H9 (cell line): ENCODE measurements at regions not wholly inside any gene's neighbourhood (a gene's known extent, or its start where the extent isn't known, plus 50 kb on each side); places are given as distances from the start of the nearest gene placed in this dataset.

ENCODE experiments used
- DNase-seq: peaks from one replicate; pipeline ENCODE4 v3.0.0-alpha.2; 2017
- H2AFZ ChIP-seq: one replicate; pipeline ENCODE4 v1.6.1; 2013; ENCODE audit warnings: mild to moderate bottlenecking, low read length, control low read depth, moderate library complexity
- H2AK5ac ChIP-seq: 2 replicates; pipeline ENCODE4 v1.6.1; 2013; ENCODE audit warnings: low read length, control low read depth, mixed read lengths; ENCODE audit not compliant: insufficient read length
- H2BK120ac ChIP-seq: one replicate; pipeline ENCODE4 v1.6.1; 2013; ENCODE audit warnings: low read depth, mild to moderate bottlenecking, low read length, control low read depth, inconsistent platforms; ENCODE audit not compliant: poor library complexity, severe bottlenecking
- H2BK12ac ChIP-seq: 2 replicates; pipeline ENCODE4 v1.6.1; 2013; ENCODE audit warnings: low read length, control low read depth, mixed read lengths, low read depth; ENCODE audit not compliant: insufficient read length
- H2BK15ac ChIP-seq: 2 replicates; pipeline ENCODE4 v1.6.1; 2013; ENCODE audit warnings: low read depth, low read length, control low read depth
- H2BK20ac ChIP-seq: one replicate; pipeline ENCODE4 v1.6.1; 2013; ENCODE audit warnings: low read depth, mild to moderate bottlenecking, low read length, control low read depth, inconsistent platforms; ENCODE audit not compliant: poor library complexity, severe bottlenecking
- H2BK5ac ChIP-seq: 2 replicates; pipeline ENCODE4 v1.6.1; 2013; ENCODE audit warnings: low read length, control low read depth, mixed read lengths; ENCODE audit not compliant: insufficient read length
- H3K14ac ChIP-seq: 2 replicates; pipeline ENCODE4 v1.6.1; 2013; ENCODE audit warnings: low read length, control low read depth; ENCODE audit not compliant: insufficient read depth
- H3K18ac ChIP-seq: 2 replicates; pipeline ENCODE4 v1.6.1; 2013; ENCODE audit warnings: low read depth, mild to moderate bottlenecking, mixed read lengths, low read length, control low read depth; ENCODE audit not compliant: insufficient read length
- H3K23ac ChIP-seq: 2 replicates; pipeline ENCODE4 v1.6.1; 2013; ENCODE audit warnings: low read length, control low read depth, mixed read lengths, low read depth; ENCODE audit not compliant: insufficient read length
- H3K23me2 ChIP-seq: 2 replicates; pipeline ENCODE4 v1.6.1; 2013; ENCODE audit warnings: low read depth, mild to moderate bottlenecking, mixed read lengths, low read length, control low read depth; ENCODE audit not compliant: insufficient read length, poor library complexity, severe bottlenecking
- H3K27ac ChIP-seq: 2 replicates; pipeline ENCODE4 v1.5.1; 2013; ENCODE audit warnings: low read length, control low read depth, mixed read lengths, low read depth; ENCODE audit not compliant: insufficient read length
- H3K27me3 ChIP-seq: 2 replicates; pipeline ENCODE4 v1.6.1; 2013; ENCODE audit warnings: low read length, control low read depth, inconsistent platforms; ENCODE audit not compliant: insufficient read depth
- H3K4ac ChIP-seq: 2 replicates; pipeline ENCODE4 v1.6.1; 2013; ENCODE audit warnings: low read depth, mild to moderate bottlenecking, control low read depth, inconsistent platforms, low read length, moderate library complexity
- H3K4me1 ChIP-seq: 2 replicates; pipeline ENCODE4 v1.6.1; 2013; ENCODE audit warnings: low read length, control low read depth, inconsistent platforms; ENCODE audit not compliant: insufficient read depth
- H3K4me2 ChIP-seq: 2 replicates; pipeline ENCODE4 v1.6.1; 2013; ENCODE audit warnings: low read length, control low read depth, mixed read lengths; ENCODE audit not compliant: insufficient read length, insufficient read depth
- H3K56ac ChIP-seq: 2 replicates; pipeline ENCODE4 v1.6.1; 2013; ENCODE audit warnings: low read depth, mild to moderate bottlenecking, mixed read lengths, low read length, control low read depth; ENCODE audit not compliant: insufficient read length
- H3K79me1 ChIP-seq: 2 replicates; pipeline ENCODE4 v1.6.1; 2013; ENCODE audit warnings: low read depth, mild to moderate bottlenecking, moderate library complexity, low read length, control low read depth, inconsistent platforms; ENCODE audit not compliant: insufficient read depth, poor library complexity, severe bottlenecking
- H3K79me2 ChIP-seq: 2 replicates; pipeline ENCODE4 v1.6.1; 2013; ENCODE audit warnings: low read length, control low read depth, inconsistent platforms; ENCODE audit not compliant: insufficient read depth
- H3K9ac ChIP-seq: 2 replicates; pipeline ENCODE4 v1.6.1; 2013; ENCODE audit warnings: low read length, control low read depth, mixed read lengths; ENCODE audit not compliant: insufficient read length; ENCODE audit errors: extremely low read depth
- H3K9me3 ChIP-seq: one replicate; pipeline ENCODE4 v1.6.1; 2013; ENCODE audit warnings: low read depth, low read length, inconsistent platforms; ENCODE audit not compliant: control insufficient read depth
- H3T11ph ChIP-seq: one replicate; pipeline ENCODE4 v1.6.1; 2013; ENCODE audit warnings: mild to moderate bottlenecking, low read length, control low read depth, inconsistent platforms
- H4K20me1 ChIP-seq: one replicate; pipeline ENCODE4 v1.6.1; 2013; ENCODE audit not compliant: control insufficient read depth, insufficient read length, insufficient read depth
- H4K5ac ChIP-seq: 2 replicates; pipeline ENCODE4 v1.6.1; 2013; ENCODE audit warnings: low read depth, mild to moderate bottlenecking, mixed read lengths, low read length, control low read depth; ENCODE audit not compliant: insufficient read length
- H4K8ac ChIP-seq: replicated peaks from 2 replicates; pipeline ENCODE4 v1.6.1; 2013; ENCODE audit warnings: low read length, control low read depth, mixed read lengths, low read depth; ENCODE audit not compliant: insufficient read length
- H4K91ac ChIP-seq: 2 replicates; pipeline ENCODE4 v1.6.1; 2013; ENCODE audit warnings: low read depth, mild to moderate bottlenecking, moderate library complexity, mixed read lengths, low read length, control low read depth; ENCODE audit not compliant: insufficient read length
- H3K27ac Mint-ChIP-seq, 3 experiments: 2 replicates in 2 of 3; 3 replicates in 1 of 3; pipeline ENCODE4 v1.8.0; 2020 to 2021; ENCODE audit warnings: mixed read lengths in 3 of 3, mild to moderate bottlenecking in 1 of 3, moderate library complexity in 1 of 3
- H3K27me3 Mint-ChIP-seq: 2 replicates; pipeline ENCODE4 v1.8.0; 2021; ENCODE audit warnings: low read depth, mild to moderate bottlenecking, moderate library complexity, mixed read lengths
- H3K36me3 Mint-ChIP-seq, 3 experiments: 2 replicates in 2 of 3; 3 replicates in 1 of 3; pipeline ENCODE4 v1.8.0; 2020 to 2021; ENCODE audit warnings: low read depth in 3 of 3, mixed read lengths in 3 of 3; ENCODE audit not compliant: insufficient read depth in 1 of 3
- H3K4me1 Mint-ChIP-seq, 2 experiments: 2 replicates each; pipeline ENCODE4 v1.8.0; 2020; ENCODE audit warnings: mixed read lengths in 2 of 2
- H3K4me3 Mint-ChIP-seq, 2 experiments: 2 replicates in 1 of 2; 3 replicates in 1 of 2; pipeline ENCODE4 v1.8.0; 2020 to 2021; ENCODE audit warnings: mild to moderate bottlenecking in 2 of 2, mixed read lengths in 2 of 2, moderate library complexity in 1 of 2
- H3K9me3 Mint-ChIP-seq, 2 experiments: 2 replicates in 1 of 2; 3 replicates in 1 of 2; pipeline ENCODE4 v1.8.0; 2020; ENCODE audit warnings: mild to moderate bottlenecking in 2 of 2, mixed read lengths in 2 of 2, moderate library complexity in 1 of 2
- WGBS: extraction: QIAGEN DNeasy Blood & Tissue Kit; methylation state at CpG from one replicate; pipeline ENCODE4 v1.1.7; 2013; ENCODE audit warnings: missing lambda C conversion rate, low lambda C conversion rate, mixed read lengths; ENCODE audit not compliant: insufficient read length; ENCODE audit errors: extremely low coverage; 5-methylcytosine and 5-hydroxymethylcytosine counted together
- TF ChIP-seq, protein P1 (sequence below): fragments of 200-600 bp; sonication (generic); conservative IDR thresholded peaks from 3 replicates; pipeline ENCODE4 v1.8.0; 2021; ENCODE audit warnings: antibody characterized with exemption, mild to moderate bottlenecking

GRCh38 chr10:55750458-55750857 lies 610.6 kb downstream of the ZWINT start:
- no peaks in the 10 kb centered on the region for H3K9me3 ChIP-seq
- no peak overlapping the region for H3K18ac ChIP-seq
- H3K4ac ChIP-seq: no peak overlapping the region
- Mint-ChIP-seq H3K4me3 (no peak overlapping the region), H3K27ac (no peak overlapping the region), H3K27me3 (no peaks in the 10 kb centered on the region), H3K36me3 (no peaks in the 10 kb centered on the region), H3K4me1 (peaks cover 10 to 13% of the 10 kb centered on the region in 2 experiments), H3K9me3 (no peaks in the 10 kb centered on the region)
- no peaks in the 10 kb centered on the region for H3K79me2 ChIP-seq
- no peak overlapping the region for H4K91ac ChIP-seq
- no peaks in the 10 kb centered on the region for H3K79me1 ChIP-seq
- H4K20me1 ChIP-seq: no peaks in the 10 kb centered on the region
- DNase-seq: no peak
- no peak overlapping the region for H3T11ph ChIP-seq
- H3K27me3 ChIP-seq: no peaks in the 10 kb centered on the region
- H4K8ac ChIP-seq: no peak overlapping the region
- H2AK5ac ChIP-seq: no peak overlapping the region
- H3K9ac ChIP-seq: no peak overlapping the region
- no peak overlapping the region for H2BK15ac ChIP-seq
- H3K56ac ChIP-seq: no peak overlapping the region
- no peak overlapping the region for H2BK5ac ChIP-seq
- no peak overlapping the region for H3K27ac ChIP-seq
- H3K4me1 ChIP-seq: 0 out of 2 replicates have a peak, but pooled peaks cover 3% of the 10 kb centered on the region
- H4K5ac ChIP-seq: no peak overlapping the region
- WGBS: no CpG with 5 or more reads among the region's 2 CpGs
- H3K23ac ChIP-seq: no peak overlapping the region
- TF ChIP-seq, protein P1, sequence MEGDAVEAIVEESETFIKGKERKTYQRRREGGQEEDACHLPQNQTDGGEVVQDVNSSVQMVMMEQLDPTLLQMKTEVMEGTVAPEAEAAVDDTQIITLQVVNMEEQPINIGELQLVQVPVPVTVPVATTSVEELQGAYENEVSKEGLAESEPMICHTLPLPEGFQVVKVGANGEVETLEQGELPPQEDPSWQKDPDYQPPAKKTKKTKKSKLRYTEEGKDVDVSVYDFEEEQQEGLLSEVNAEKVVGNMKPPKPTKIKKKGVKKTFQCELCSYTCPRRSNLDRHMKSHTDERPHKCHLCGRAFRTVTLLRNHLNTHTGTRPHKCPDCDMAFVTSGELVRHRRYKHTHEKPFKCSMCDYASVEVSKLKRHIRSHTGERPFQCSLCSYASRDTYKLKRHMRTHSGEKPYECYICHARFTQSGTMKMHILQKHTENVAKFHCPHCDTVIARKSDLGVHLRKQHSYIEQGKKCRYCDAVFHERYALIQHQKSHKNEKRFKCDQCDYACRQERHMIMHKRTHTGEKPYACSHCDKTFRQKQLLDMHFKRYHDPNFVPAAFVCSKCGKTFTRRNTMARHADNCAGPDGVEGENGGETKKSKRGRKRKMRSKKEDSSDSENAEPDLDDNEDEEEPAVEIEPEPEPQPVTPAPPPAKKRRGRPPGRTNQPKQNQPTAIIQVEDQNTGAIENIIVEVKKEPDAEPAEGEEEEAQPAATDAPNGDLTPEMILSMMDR: no peak
- H3K4me2 ChIP-seq: no peak overlapping the region
- no peak overlapping the region for H2BK120ac ChIP-seq
- H2BK12ac ChIP-seq: no peak overlapping the region
- H2AFZ ChIP-seq: no peak overlapping the region
- H3K14ac ChIP-seq: no peak overlapping the region
- no peak overlapping the region for H2BK20ac ChIP-seq
- no peaks in the 10 kb centered on the region for H3K23me2 ChIP-seq
